NOMO-1 treated with dmso at 0.1 percent for 144 hours (cell line): ENCODE measurements at regions not wholly inside any gene's neighbourhood (a gene's known extent, or its start where the extent isn't known, plus 50 kb on each side); places are given as distances from the start of the nearest gene placed in this dataset.
"Not testable (repeated sequence)": the region's sequence is repeated elsewhere in the genome, so short reads cannot be mapped to it uniquely, and the experiment has no call there.

Experiments used
- DNase-seq: peaks from one replicate; lab custom pipeline; 2025; ENCODE audit not compliant: unreplicated experiment; lab: John Stamatoyannopoulos, UW

GRCh38 chr15:95624616-95625361 is 705.7 kb upstream of the NR2F2 start:
- DNase-seq: no peak

GRCh38 chr15:95626501-95627361 is 703.8 kb upstream of the NR2F2 start:
- no peak for DNase-seq

GRCh38 chr15:95629503-95630168 is 700.9 kb upstream of the NR2F2 start:
- DNase-seq: no peak

- no peak for DNase-seq
Observed at GRCh38 chr15:95630683-95631082, 699.8 kb upstream of the NR2F2 start.

- DNase-seq: no peak
Observed at GRCh38 chr15:95635666-95636065, 694.8 kb upstream of the NR2F2 start.

GRCh38 chr15:95636107-95636506 is 694.4 kb upstream of the NR2F2 start:
- no peak for DNase-seq

GRCh38 chr15:95637234-95637633 is 693.3 kb upstream of the NR2F2 start:
- not testable (repeated sequence) for DNase-seq

GRCh38 chr15:95639208-95639607 is 691.3 kb upstream of the NR2F2 start:
- DNase-seq: no peak

GRCh38 chr15:95644100-95644875 is 686.2 kb upstream of the NR2F2 start:
- DNase-seq: no peak

- no peak for DNase-seq
Observed at GRCh38 chr15:95645791-95646338, 684.6 kb upstream of the NR2F2 start.

GRCh38 chr15:95646484-95647273 is 683.8 kb upstream of the NR2F2 start:
- no peak for DNase-seq

GRCh38 chr15:95647531-95648277 is 682.8 kb upstream of the NR2F2 start:
- no peak for DNase-seq

- DNase-seq: no peak
Observed at GRCh38 chr15:95653361-95653805, 677.1 kb upstream of the NR2F2 start.

- no peak for DNase-seq
Observed at GRCh38 chr15:95655089-95655607, 675.4 kb upstream of the NR2F2 start.

GRCh38 chr15:95656595-95656994 is 673.9 kb upstream of the NR2F2 start:
- no peak for DNase-seq

- DNase-seq: no peak
Observed at GRCh38 chr15:95658799-95659198, 671.7 kb upstream of the NR2F2 start.

- DNase-seq: no peak
Observed at GRCh38 chr15:95659656-95660055, 670.8 kb upstream of the NR2F2 start.

GRCh38 chr15:95662638-95663037 is 667.9 kb upstream of the NR2F2 start:
- DNase-seq: no peak
